D721Med (cell line): ENCODE measurements at regions not wholly inside any gene's neighbourhood (a gene's known extent, or its start where the extent isn't known, plus 50 kb on each side); places are given as distances from the start of the nearest gene placed in this dataset.

Experiments used
- DNase-seq: peaks from one replicate; pipeline ENCODE4 v3.0.0; 2011; ENCODE audit warnings: low spot score; ENCODE audit not compliant: insufficient read length
- FAIRE-seq: peaks from 2 replicates; lab custom pipeline; 2011; peaks lifted over from hg19 to GRCh38; lab: Jason Lieb, UNC
- CTCF ChIP-seq: IDR thresholded peaks from 2 replicates; pipeline ENCODE4 v1.5.1; 2012; ENCODE audit warnings: mild to moderate bottlenecking, control low read depth; ENCODE audit not compliant: insufficient read depth; ENCODE audit errors: missing control alignments

GRCh38 chr2:83320053-83320452 lies 1139.0 kb downstream of the SUCLG1 start:
- DNase-seq (no peak), FAIRE-seq (no peak)
- no peak for TF ChIP-seq CTCF

- FAIRE-seq: no peak
- no peak for DNase-seq
- no peak for TF ChIP-seq CTCF
Measured at GRCh38 chr2:83305758-83306378, 1153.2 kb downstream of the SUCLG1 start.

- no peak for DNase-seq
- no peak for TF ChIP-seq CTCF
- no peak for FAIRE-seq
Measured at GRCh38 chr2:83291083-83291482, 1168.0 kb downstream of the SUCLG1 start.

GRCh38 chr2:83282841-83283240 lies 1176.2 kb downstream of the SUCLG1 start:
- FAIRE-seq (no peak), DNase-seq (no peak)
- TF ChIP-seq CTCF: no peak

- DNase-seq (no peak), FAIRE-seq (no peak)
- no peak for TF ChIP-seq CTCF
Measured at GRCh38 chr2:83282043-83282795, 1176.9 kb downstream of the SUCLG1 start.

- no peak for FAIRE-seq
- DNase-seq: no peak
- no peak for TF ChIP-seq CTCF
Measured at GRCh38 chr2:83280391-83280790, 1178.7 kb downstream of the SUCLG1 start.

GRCh38 chr2:83273322-83273721 lies 1185.8 kb downstream of the SUCLG1 start:
- no peak for TF ChIP-seq CTCF
- FAIRE-seq (no peak), DNase-seq (no peak)
